Breast epithelium (tissue), 4 donors: ENCODE measurements at regions not wholly inside any gene's neighbourhood (a gene's known extent, or its start where the extent isn't known, plus 50 kb on each side); places are given as distances from the start of the nearest gene placed in this dataset.

ENCODE experiments used
- DNase-seq, 2 donors: peaks; one replicate each; pipeline ENCODE4 v3.0.0-alpha.2; 2019; ENCODE audit warnings: low spot score in 2 of 2
- H3K27ac ChIP-seq, 2 donors: fragments of 200-600 bp; sonication (generic) in 1 of 2; one replicate each; pipeline ENCODE4 v1.5.1; 2016 to 2019; ENCODE audit warnings: mild to moderate bottlenecking in 1 of 2
- H3K27me3 ChIP-seq, 2 donors: fragments of 200-600 bp; sonication (generic) in 1 of 2; one replicate each; pipeline versions ENCODE4 v1.5.1 to v1.6.0; 2017 to 2019; ENCODE audit warnings: control low read depth in 1 of 2, mild to moderate bottlenecking in 1 of 2
- H3K36me3 ChIP-seq: fragments of 200-600 bp; one replicate; pipeline ENCODE4 v1.5.1; 2019
- H3K4me1 ChIP-seq, 2 donors: fragments of 200-600 bp; sonication (generic); one replicate each; pipeline ENCODE4 v1.5.1; 2016 to 2019; ENCODE audit warnings: control low read depth in 1 of 2
- H3K4me3 ChIP-seq, 3 donors: fragments of 200-600 bp; sonication (generic); 1 replicate in 2 of 3; 2 replicates in 1 of 3; pipeline ENCODE4 v1.5.1; 2016 to 2019; ENCODE audit warnings: mild to moderate bottlenecking in 3 of 3, moderate library complexity in 2 of 3
- H3K9me3 ChIP-seq, 2 donors: fragments of 200-600 bp; sonication (generic) in 1 of 2; one replicate each; pipeline ENCODE4 v1.5.1; 2016 to 2019; ENCODE audit warnings: control low read depth in 1 of 2
- CTCF ChIP-seq, 3 donors: fragments of 450-650 bp; IDR thresholded peaks; one replicate each; pipeline ENCODE4 v1.5.1; 2016 to 2017; ENCODE audit warnings: antibody characterized with exemption in 3 of 3, mild to moderate bottlenecking in 3 of 3, moderate library complexity in 3 of 3
- POLR2A ChIP-seq: fragments of 450-650 bp; IDR thresholded peaks from one replicate; pipeline ENCODE4 v1.6.1; 2016; ENCODE audit warnings: antibody characterized with exemption, mild to moderate bottlenecking, moderate library complexity
- POLR2AphosphoS5 ChIP-seq, 3 donors: sonication (generic); formaldehyde crosslinking; IDR thresholded peaks; one replicate each; pipeline ENCODE4 v1.6.1; 2017; ENCODE audit warnings: antibody characterized with exemption in 3 of 3
- intact Hi-C: fragments of 100-400 bp; cut with DNase I; formaldehyde crosslinking; loops from one replicate; pipeline ENCODE4 v1.15.1; 2023; ENCODE audit warnings: low total_unique reads

DNA sequence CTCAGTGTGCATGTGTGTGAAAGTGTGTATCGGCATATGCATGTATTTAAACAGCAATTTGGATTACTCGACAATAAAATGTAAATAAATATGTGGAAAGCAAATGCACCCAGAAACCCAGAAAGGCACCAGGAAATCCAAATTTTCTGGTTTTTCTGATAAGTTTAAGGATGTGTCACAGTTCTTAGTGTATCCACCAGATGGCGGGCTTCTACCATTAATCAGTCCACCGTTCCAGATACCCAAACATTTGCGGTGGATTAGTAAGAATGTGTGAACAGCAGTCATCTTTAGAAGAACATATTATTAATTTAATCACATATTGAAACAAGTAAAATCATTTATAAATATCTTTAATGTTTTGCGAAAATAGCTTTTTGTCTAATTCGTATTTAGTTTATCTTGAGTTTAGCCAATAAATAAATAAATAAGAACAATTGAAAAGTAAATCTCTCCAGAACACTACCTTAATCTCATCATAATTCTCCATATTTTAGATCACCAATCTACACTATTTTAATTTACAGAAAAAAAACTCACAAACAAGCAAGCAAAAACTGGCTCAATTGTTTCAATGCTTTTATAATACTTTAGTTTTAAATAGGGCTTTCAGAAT, 298.9 kb downstream of the DSEL start:
- TF ChIP-seq CTCF (IDR thresholded peaks at IDR 0.05): peak; percentile 69 to 89 (median 84)
- no peak for TF ChIP-seq POLR2A
- TF ChIP-seq POLR2AphosphoS5 (IDR thresholded peaks at IDR 0.05): no peak
- DNase-seq: no peak

DNA sequence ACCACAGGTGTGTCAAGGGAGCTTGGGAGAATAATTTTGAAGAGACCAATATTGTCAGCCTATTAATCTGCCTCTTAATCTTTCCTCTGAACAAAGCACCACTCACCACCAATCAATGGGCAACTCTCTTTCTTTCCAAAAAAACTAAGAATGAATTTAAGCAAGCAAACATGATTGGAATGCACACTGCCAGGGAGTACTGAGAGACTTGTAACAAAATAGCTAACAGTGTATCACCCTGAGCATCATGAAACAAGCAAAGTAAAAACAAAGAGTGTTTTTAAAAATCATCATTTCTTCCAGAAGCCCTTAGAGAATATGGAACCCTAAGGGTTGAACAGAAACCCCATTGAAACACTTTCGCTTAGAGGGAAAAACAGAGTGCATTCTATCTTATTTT, 299.7 kb downstream of the DSEL start:
- Histone ChIP-seq H3K4me1 (no peaks in the 10 kb centered on the region), H3K27ac (no peak overlapping the region), H3K4me3 (no peak overlapping the region), H3K9me3 (no peaks in the 10 kb centered on the region), H3K27me3 (no peaks in the 10 kb centered on the region), H3K36me3 (no peaks in the 10 kb centered on the region)
- TF ChIP-seq POLR2AphosphoS5 (IDR thresholded peaks at IDR 0.05): no peak
- no peak for TF ChIP-seq CTCF (IDR thresholded peaks at IDR 0.05)
- no peak for TF ChIP-seq POLR2A
- intact Hi-C loops: no loop called here
- DNase-seq: no peak

More for the DNA sequence above, 298.9 kb downstream of the DSEL start:
- Histone ChIP-seq H3K36me3 (no peaks in the 10 kb centered on the region), H3K27me3 (no peaks in the 10 kb centered on the region), H3K27ac (no peak overlapping the region), H3K4me1 (no peaks in the 10 kb centered on the region), H3K4me3 (no peak overlapping the region), H3K9me3 (no peaks in the 10 kb centered on the region)
- intact Hi-C loops: no loop called here

DNA sequence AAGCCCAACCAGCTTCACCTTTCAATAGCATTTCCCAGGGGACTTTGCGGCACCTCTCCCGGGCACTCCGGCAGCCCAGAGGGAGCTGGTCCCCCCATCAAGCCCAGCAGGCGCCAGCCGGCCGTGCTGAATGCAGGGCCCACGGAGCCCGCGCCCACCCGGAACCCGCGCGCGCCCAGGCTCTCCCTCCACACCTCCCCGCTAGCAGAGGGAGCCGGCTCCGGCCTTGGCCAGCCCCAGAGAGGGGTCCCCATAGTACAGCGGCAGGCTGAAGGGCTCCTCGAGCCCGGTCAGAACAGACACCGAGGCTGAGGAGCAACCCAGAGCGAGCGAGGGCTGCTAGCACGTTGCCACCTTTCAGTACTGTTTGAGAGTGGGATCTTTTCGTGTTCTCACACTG, 300.8 kb downstream of the DSEL start:
- intact Hi-C loops: no loop called here
- no peaks in the 10 kb centered on the region for H3K27me3 ChIP-seq
- TF ChIP-seq POLR2AphosphoS5 (IDR thresholded peaks at IDR 0.05) (no peak), CTCF (IDR thresholded peaks at IDR 0.05) (no peak), POLR2A (no peak)
- H3K4me3 ChIP-seq: no peak overlapping the region
- no peak for DNase-seq
- no peaks in the 10 kb centered on the region for H3K36me3 ChIP-seq
- no peak overlapping the region for H3K27ac ChIP-seq
- no peaks in the 10 kb centered on the region for H3K9me3 ChIP-seq
- H3K4me1 ChIP-seq: no peaks in the 10 kb centered on the region

GRCh38 chr18:67211646-67212045, 304.9 kb downstream of the DSEL start:
- Histone ChIP-seq H3K9me3 (no peaks in the 10 kb centered on the region), H3K27ac (no peak overlapping the region), H3K4me3 (no peak overlapping the region), H3K27me3 (no peaks in the 10 kb centered on the region), H3K36me3 (no peaks in the 10 kb centered on the region), H3K4me1 (no peaks in the 10 kb centered on the region)
- TF ChIP-seq POLR2A: no peak
- no peak for TF ChIP-seq CTCF (IDR thresholded peaks at IDR 0.05)
- no peak for TF ChIP-seq POLR2AphosphoS5 (IDR thresholded peaks at IDR 0.05)
- DNase-seq: no peak
- intact Hi-C loops: no loop called here

DNA sequence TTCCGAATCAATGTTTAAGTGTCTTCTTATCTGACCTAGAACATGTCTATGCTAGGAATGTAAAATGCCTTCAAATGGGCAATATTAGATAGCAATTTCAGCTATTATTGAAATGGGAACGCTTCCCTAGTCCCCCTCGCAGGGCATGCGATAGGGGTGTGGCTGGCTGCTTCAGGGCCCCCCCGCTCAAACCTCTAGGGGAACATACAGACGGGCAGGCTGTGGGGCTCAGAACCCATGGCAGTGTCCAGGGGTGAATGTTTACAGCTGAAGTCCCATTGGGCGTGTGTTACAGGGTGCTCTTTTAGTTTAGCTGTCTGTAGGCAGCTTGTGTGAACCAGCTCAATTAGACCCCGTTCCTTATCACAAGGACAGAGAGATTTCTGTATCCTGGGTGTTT, 315.9 kb downstream of the DSEL start:
- H3K27ac ChIP-seq: no peak overlapping the region
- peaks cover 0 to 20% of the 10 kb centered on the region in 2 donors for H3K27me3 ChIP-seq
- intact Hi-C loops: no loop called here
- H3K36me3 ChIP-seq: no peaks in the 10 kb centered on the region
- DNase-seq: no peak
- H3K4me1 ChIP-seq: no peaks in the 10 kb centered on the region
- no peak overlapping the region for H3K4me3 ChIP-seq
- H3K9me3 ChIP-seq: no peaks in the 10 kb centered on the region
- no peak for TF ChIP-seq POLR2A
- no peak for TF ChIP-seq CTCF (IDR thresholded peaks at IDR 0.05)
- TF ChIP-seq POLR2AphosphoS5 (IDR thresholded peaks at IDR 0.05): no peak
